ENCODE measurements at regions not wholly inside any gene's neighbourhood (a gene's known extent, or its start where the extent isn't known, plus 50 kb on each side); places are given as distances from the start of the nearest gene placed in this dataset.

DNA sequence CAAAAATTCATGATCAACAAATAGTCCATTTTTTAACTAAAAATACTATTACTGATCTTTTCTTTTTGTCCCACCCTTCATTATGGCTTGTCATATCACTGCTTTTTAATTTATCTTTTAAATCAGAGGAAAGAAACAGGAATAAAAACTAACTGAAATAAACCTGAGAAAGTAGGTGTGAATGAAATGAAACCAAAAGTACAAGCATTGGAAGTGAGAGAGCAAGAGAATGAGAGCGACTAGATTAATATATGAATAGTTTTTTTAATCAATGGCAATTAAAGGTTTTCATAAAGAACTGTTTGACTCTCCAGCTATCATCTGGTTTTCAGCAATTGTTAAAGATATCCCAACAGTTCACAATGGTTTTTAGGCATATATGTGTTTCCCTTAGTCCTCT lies 137.8 kb downstream of the SPAG6 start:
- TF ChIP-seq POLR2A (IDR thresholded peaks at IDR 0.05; ENCODE audit: low read depth): no peak
- TF ChIP-seq, protein P1, sequence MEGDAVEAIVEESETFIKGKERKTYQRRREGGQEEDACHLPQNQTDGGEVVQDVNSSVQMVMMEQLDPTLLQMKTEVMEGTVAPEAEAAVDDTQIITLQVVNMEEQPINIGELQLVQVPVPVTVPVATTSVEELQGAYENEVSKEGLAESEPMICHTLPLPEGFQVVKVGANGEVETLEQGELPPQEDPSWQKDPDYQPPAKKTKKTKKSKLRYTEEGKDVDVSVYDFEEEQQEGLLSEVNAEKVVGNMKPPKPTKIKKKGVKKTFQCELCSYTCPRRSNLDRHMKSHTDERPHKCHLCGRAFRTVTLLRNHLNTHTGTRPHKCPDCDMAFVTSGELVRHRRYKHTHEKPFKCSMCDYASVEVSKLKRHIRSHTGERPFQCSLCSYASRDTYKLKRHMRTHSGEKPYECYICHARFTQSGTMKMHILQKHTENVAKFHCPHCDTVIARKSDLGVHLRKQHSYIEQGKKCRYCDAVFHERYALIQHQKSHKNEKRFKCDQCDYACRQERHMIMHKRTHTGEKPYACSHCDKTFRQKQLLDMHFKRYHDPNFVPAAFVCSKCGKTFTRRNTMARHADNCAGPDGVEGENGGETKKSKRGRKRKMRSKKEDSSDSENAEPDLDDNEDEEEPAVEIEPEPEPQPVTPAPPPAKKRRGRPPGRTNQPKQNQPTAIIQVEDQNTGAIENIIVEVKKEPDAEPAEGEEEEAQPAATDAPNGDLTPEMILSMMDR (IDR thresholded peaks at IDR 0.05): no peak

Data from esophagus muscularis mucosa (tissue), 3 donors.